H1 (cell line): ENCODE measurements at regions not wholly inside any gene's neighbourhood (a gene's known extent, or its start where the extent isn't known, plus 50 kb on each side); places are given as distances from the start of the nearest gene placed in this dataset.

Source experiments
- CTCF ChIA-PET: fragments of 300-600 bp; sonication (Branson Sonifier 250); formaldehyde crosslinking; loops from one replicate; lab custom pipeline; 2021; ENCODE audit not compliant: partially characterized antibody; lab: Charles Lee
- POLR2A ChIA-PET: fragments of 300-600 bp; sonication (Branson Sonifier 250); formaldehyde crosslinking; loops from one replicate; lab custom pipeline; 2021; ENCODE audit warnings: inconsistent platforms; ENCODE audit not compliant: partially characterized antibody; lab: Charles Lee
- DNase-seq, 2 experiments: peaks; one replicate each; pipeline versions ENCODE4 v3.0.0 to v3.0.0-alpha.2; 2010 to 2022; ENCODE audit warnings: low spot score in 2 of 2, low read depth in 1 of 2, mixed read lengths in 1 of 2
- FAIRE-seq: peaks from 2 replicates; lab custom pipeline; 2011; peaks lifted over from hg19 to GRCh38; lab: Jason Lieb, UNC
- H2AFZ ChIP-seq: 2 replicates; pipeline ENCODE4 v1.8.1; 2012; ENCODE audit warnings: low read length, inconsistent platforms
- H2AK5ac ChIP-seq: 2 replicates; pipeline ENCODE4 v1.6.1; 2013; ENCODE audit warnings: low read depth, low read length
- H2BK120ac ChIP-seq: replicated peaks from 2 replicates; pipeline ENCODE3; 2013; ENCODE audit warnings: low read depth, low read length, inconsistent platforms
- H2BK12ac ChIP-seq: 2 replicates; pipeline ENCODE4 v1.6.1; 2013; ENCODE audit warnings: low read depth, low read length
- H2BK15ac ChIP-seq: 2 replicates; pipeline ENCODE4 v1.6.1; 2013; ENCODE audit warnings: low read length
- H2BK20ac ChIP-seq: 2 replicates; pipeline ENCODE4 v1.6.1; 2013; ENCODE audit warnings: low read length
- H2BK5ac ChIP-seq: 2 replicates; pipeline ENCODE4 v1.6.1; 2013; ENCODE audit warnings: low read depth, low read length
- H3K14ac ChIP-seq: 2 replicates; pipeline ENCODE4 v1.6.1; 2013; ENCODE audit warnings: inconsistent platforms; ENCODE audit not compliant: insufficient read length
- H3K18ac ChIP-seq: 2 replicates; pipeline ENCODE4 v1.6.1; 2013; ENCODE audit warnings: low read length; ENCODE audit errors: extremely low read depth
- H3K23ac ChIP-seq: 2 replicates; pipeline ENCODE4 v1.6.1; 2013; ENCODE audit warnings: inconsistent platforms; ENCODE audit not compliant: insufficient read length
- H3K23me2 ChIP-seq: 2 replicates; pipeline ENCODE4 v1.6.1; 2013; ENCODE audit warnings: low read depth, low read length
- H3K27ac ChIP-seq: 2 replicates; pipeline ENCODE4 v1.6.1; 2011; ENCODE audit warnings: low read depth, low read length, inconsistent platforms
- H3K27me3 ChIP-seq, 4 experiments: replicated peaks in 1 of 4; 1 replicate in 1 of 4; 2 replicates in 3 of 4; pipeline versions ENCODE4 v1.6.1 to v1.8.1; 2011 to 2013; ENCODE audit warnings: low read length in 3 of 4, mild to moderate bottlenecking in 3 of 4, inconsistent platforms in 2 of 4, mixed read lengths in 2 of 4, moderate library complexity in 1 of 4; ENCODE audit not compliant: control insufficient read depth in 3 of 4, insufficient read depth in 3 of 4; ENCODE audit errors: extremely low read depth in 1 of 4
- H3K36me3 ChIP-seq, 4 experiments: 2 replicates each; pipeline versions ENCODE4 v1.6.1 to v1.8.1; 2011 to 2013; ENCODE audit warnings: mild to moderate bottlenecking in 4 of 4, low read length in 3 of 4, moderate library complexity in 2 of 4, control low read depth in 1 of 4, inconsistent platforms in 1 of 4; ENCODE audit not compliant: insufficient read depth in 4 of 4, control insufficient read depth in 2 of 4
- H3K4ac ChIP-seq: replicated peaks from 2 replicates; pipeline ENCODE3; 2013; ENCODE audit warnings: low read length, low read depth, mixed read lengths, inconsistent platforms; ENCODE audit not compliant: insufficient read length
- H3K4me1 ChIP-seq, 4 experiments: replicated peaks in 1 of 4; 1 replicate in 1 of 4; 2 replicates in 3 of 4; pipeline versions ENCODE4 v1.6.1 to v1.8.1; 2011 to 2013; ENCODE audit warnings: low read length in 3 of 4, inconsistent platforms in 2 of 4, mixed read lengths in 1 of 4; ENCODE audit not compliant: insufficient read depth in 4 of 4, control insufficient read depth in 3 of 4
- H3K4me2 ChIP-seq, 2 experiments: 2 replicates each; pipeline versions ENCODE4 v1.6.1 to v1.8.1; 2011 to 2013; ENCODE audit warnings: low read depth in 2 of 2, low read length in 2 of 2, control low read depth in 1 of 2, inconsistent platforms in 1 of 2, mild to moderate bottlenecking in 1 of 2; ENCODE audit not compliant: insufficient read depth in 1 of 2
- H3K4me3 ChIP-seq, 4 experiments: fragments of 200-600, 300-600 bp in 1 of 4; sonication (generic), shearing (Covaris generic), sonication (Bioruptor Twin) in 1 of 4; 2 replicates each; pipeline versions ENCODE4 v1.5.1 to v1.8.1; 2011 to 2016; ENCODE audit warnings: low read length in 4 of 4, low read depth in 3 of 4, control low read depth in 2 of 4, inconsistent platforms in 2 of 4, mild to moderate bottlenecking in 2 of 4, mixed read lengths in 1 of 4, moderate library complexity in 1 of 4; ENCODE audit not compliant: insufficient read depth in 2 of 4; ENCODE audit errors: extremely low read depth in 1 of 4
- H3K56ac ChIP-seq: replicated peaks from 2 replicates; pipeline ENCODE3; 2013; ENCODE audit warnings: low read depth, mild to moderate bottlenecking, mixed read lengths, low read length, inconsistent platforms; ENCODE audit not compliant: insufficient read length
- H3K79me1 ChIP-seq: 2 replicates; pipeline ENCODE4 v1.6.1; 2013; ENCODE audit warnings: low read depth, low read length, control low read depth
- H3K79me2 ChIP-seq, 2 experiments: 2 replicates each; pipeline versions ENCODE4 v1.6.1 to v1.8.1; 2012 to 2013; ENCODE audit warnings: low read length in 2 of 2, mild to moderate bottlenecking in 2 of 2, inconsistent platforms in 1 of 2; ENCODE audit not compliant: insufficient read depth in 2 of 2, control insufficient read depth in 1 of 2
- H3K9ac ChIP-seq, 4 experiments: replicated peaks in 1 of 4; 1 replicate in 1 of 4; 2 replicates in 3 of 4; pipeline versions ENCODE4 v1.6.1 to v1.8.1; 2011 to 2013; ENCODE audit warnings: low read depth in 3 of 4, low read length in 3 of 4, control low read depth in 2 of 4, mild to moderate bottlenecking in 2 of 4, moderate library complexity in 2 of 4, inconsistent platforms in 1 of 4; ENCODE audit errors: extremely low read depth in 1 of 4
- H3K9me3 ChIP-seq, 2 experiments: 2 replicates each; pipeline versions ENCODE4 v1.6.1 to v1.8.1; 2012 to 2013; ENCODE audit warnings: mild to moderate bottlenecking in 2 of 2, moderate library complexity in 2 of 2, control low read depth in 1 of 2, inconsistent platforms in 1 of 2, low read depth in 1 of 2, low read length in 1 of 2, mixed read lengths in 1 of 2; ENCODE audit not compliant: insufficient read depth in 2 of 2
- H4K20me1 ChIP-seq, 2 experiments: replicated peaks in 1 of 2; 2 replicates each; pipeline versions ENCODE3 to v1.8.1; 2011 to 2013; ENCODE audit warnings: inconsistent platforms in 2 of 2, low read length in 2 of 2, mild to moderate bottlenecking in 1 of 2; ENCODE audit not compliant: insufficient read depth in 2 of 2, control insufficient read depth in 1 of 2
- H4K5ac ChIP-seq: 2 replicates; pipeline ENCODE4 v1.6.1; 2013; ENCODE audit warnings: low read length, low read depth, mixed read lengths, inconsistent platforms; ENCODE audit not compliant: insufficient read length
- H4K8ac ChIP-seq: 2 replicates; pipeline ENCODE4 v1.8.0; 2013; ENCODE audit warnings: mild to moderate bottlenecking, moderate library complexity, low read length, inconsistent platforms; ENCODE audit not compliant: insufficient read depth; ENCODE audit errors: extremely low read depth
- H4K91ac ChIP-seq: replicated peaks from 2 replicates; pipeline ENCODE3; 2013; ENCODE audit warnings: low read length, mixed read lengths, inconsistent platforms; ENCODE audit not compliant: insufficient read length
- BCL11A ChIP-seq, 2 experiments: IDR thresholded peaks; one replicate each; pipeline ENCODE4 v1.6.1; 2011; ENCODE audit warnings: low read depth in 2 of 2, low read length in 2 of 2, mild to moderate bottlenecking in 2 of 2
- CBX8 ChIP-seq: fragments of 300-800, 300-1000 bp; sonication (generic); IDR thresholded peaks from 2 replicates; pipeline ENCODE4 v1.7.1; 2016; ENCODE audit warnings: low read depth, low read length, borderline replicate concordance
- CHD2 ChIP-seq: IDR thresholded peaks from 2 replicates; pipeline ENCODE4 v1.6.1; 2012; ENCODE audit warnings: low read length, improper control_type of control experiment
- FOSL1 ChIP-seq: IDR thresholded peaks from 2 replicates; pipeline ENCODE4 v1.6.1; 2011; ENCODE audit warnings: mild to moderate bottlenecking, low read depth, low read length, moderate library complexity; ENCODE audit not compliant: insufficient read depth
- GABPA ChIP-seq: IDR thresholded peaks from 2 replicates; pipeline ENCODE4 v1.6.1; 2011; ENCODE audit warnings: mild to moderate bottlenecking, low read length, moderate library complexity, borderline replicate concordance; ENCODE audit not compliant: insufficient read depth
- GTF2F1 ChIP-seq: IDR thresholded peaks from 2 replicates; pipeline ENCODE4 v1.6.1; 2012; ENCODE audit warnings: low read depth, low read length, improper control_type of control experiment, borderline replicate concordance
- MAFK ChIP-seq: IDR thresholded peaks from 2 replicates; pipeline ENCODE4 v1.6.1; 2012; ENCODE audit warnings: low read depth, mild to moderate bottlenecking, improper control_type of control experiment, low read length
- NANOG ChIP-seq: IDR thresholded peaks from 2 replicates; pipeline ENCODE4 v1.6.1; 2011; ENCODE audit warnings: low read length, low read depth, mild to moderate bottlenecking, inconsistent platforms; ENCODE audit not compliant: insufficient read depth, poor library complexity, severe bottlenecking
- NRF1 ChIP-seq: IDR thresholded peaks from 2 replicates; pipeline ENCODE4 v1.6.1; 2011; ENCODE audit warnings: mild to moderate bottlenecking, low read depth, low read length, improper control_type of control experiment
- RAD21 ChIP-seq, 2 experiments: IDR thresholded peaks in 1 of 2; conservative IDR thresholded peaks in 1 of 2; 2 replicates each; pipeline ENCODE4 v1.6.1; 2011; ENCODE audit warnings: low read depth in 2 of 2, low read length in 2 of 2, improper control_type of control experiment in 1 of 2, inconsistent platforms in 1 of 2, mild to moderate bottlenecking in 1 of 2, moderate library complexity in 1 of 2
- RFX5 ChIP-seq: IDR thresholded peaks from 2 replicates; pipeline ENCODE4 v1.6.1; 2011; ENCODE audit warnings: low read depth, low read length, improper control_type of control experiment, borderline replicate concordance
- RXRA ChIP-seq: IDR thresholded peaks from 2 replicates; pipeline ENCODE4 v1.6.1; 2011; ENCODE audit warnings: low read depth, mild to moderate bottlenecking, low read length, moderate library complexity; ENCODE audit not compliant: insufficient read depth
- SIRT6 ChIP-seq: IDR thresholded peaks from one replicate; pipeline ENCODE4 v1.7.1; 2012; ENCODE audit warnings: low read length, inconsistent platforms
- SP2 ChIP-seq: IDR thresholded peaks from 2 replicates; pipeline ENCODE4 v1.6.1; 2012; ENCODE audit warnings: mild to moderate bottlenecking, low read length, inconsistent platforms
- SP4 ChIP-seq: IDR thresholded peaks from 2 replicates; pipeline ENCODE4 v1.6.1; 2012; ENCODE audit warnings: low read length, inconsistent platforms
- TBP ChIP-seq: IDR thresholded peaks from 2 replicates; pipeline ENCODE4 v1.6.1; 2011; ENCODE audit warnings: low read depth, low read length, improper control_type of control experiment
- WGBS, 2 experiments: shearing (Covaris generic) in 1 of 2; methylation state at CpG; one replicate each; pipeline versions ENCODE4 v1.1.6 to v1.1.7; 2013 to 2015; ENCODE audit warnings: low lambda C conversion rate in 2 of 2, mixed read lengths in 2 of 2, inconsistent platforms in 1 of 2, low coverage in 1 of 2, missing lambda C conversion rate in 1 of 2; ENCODE audit not compliant: insufficient replicate concordance in 2 of 2, insufficient coverage in 1 of 2, insufficient read length in 1 of 2; ENCODE audit errors: extremely low coverage in 1 of 2, missing lambda C conversion rate in 1 of 2; 5-methylcytosine and 5-hydroxymethylcytosine counted together

DNA sequence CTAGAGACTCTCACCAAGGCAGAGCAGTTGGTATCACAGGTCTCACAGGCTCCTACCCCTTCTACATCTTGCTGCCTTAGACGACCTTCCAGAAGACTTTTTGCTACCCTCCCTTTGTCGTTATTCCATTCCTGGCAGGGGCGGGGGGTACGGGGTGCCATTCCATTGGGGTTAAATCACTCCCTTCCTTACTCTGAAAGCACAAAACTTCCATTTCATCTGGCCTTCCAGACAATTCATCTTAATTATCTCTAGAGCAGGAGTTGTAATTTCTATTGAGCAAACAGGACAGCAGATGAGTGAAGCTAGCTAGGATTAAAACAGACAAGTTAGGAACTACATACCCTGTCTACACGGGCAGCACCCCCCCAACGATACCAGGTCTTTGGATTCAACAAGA lies 276.2 kb upstream of the TANK start:
- POLR2A ChIA-PET = no interaction called here
- Histone ChIP-seq H2AFZ (no peak overlapping the region), H2BK20ac (no peak overlapping the region), H3K23ac (no peak overlapping the region), H2BK12ac (no peak overlapping the region), H3K9ac (no peak overlapping the region), H3K4me3 (no peak overlapping the region), H2BK120ac (no peak overlapping the region), H3K4me2 (no peak overlapping the region), H3K14ac (no peak overlapping the region), H3K36me3 (no peaks in the 10 kb centered on the region), H4K91ac (no peak overlapping the region), H4K5ac (no peak overlapping the region), H3K27ac (no peak overlapping the region), H3K79me2 (no peaks in the 10 kb centered on the region), H2BK5ac (no peak overlapping the region), H3K9me3 (no peaks in the 10 kb centered on the region), H3K23me2 (no peaks in the 10 kb centered on the region; the same call in 1 of the 2 replicates), H3K4me1 (no peaks in the 10 kb centered on the region), H2AK5ac (no peak overlapping the region), H4K8ac (no peak overlapping the region), H3K4ac (no peak overlapping the region), H2BK15ac (no peak overlapping the region), H3K18ac (no peak overlapping the region), H4K20me1 (no peaks in the 10 kb centered on the region), H3K79me1 (no peaks in the 10 kb centered on the region), H3K27me3 (no peaks in the 10 kb centered on the region), H3K56ac (no peak overlapping the region)
- 96% methylated on average over 6 of the region's 6 CpGs; no CpG with 5 or more reads in 1 of the 2 experiments for WGBS, 2 experiments
- CTCF ChIA-PET = no interaction called here
- DNase-seq (no peak), FAIRE-seq (no peak)
- TF ChIP-seq SP2 = no peak
- TF ChIP-seq SIRT6 = no peak
- no peak for TF ChIP-seq RXRA
- TF ChIP-seq FOSL1 = no peak
- no peak for TF ChIP-seq BCL11A (IDR thresholded peaks at IDR 0.05; ENCODE audit: low read depth in 2 of 2, low read length in 2 of 2)
- no peak for TF ChIP-seq GTF2F1
- TF ChIP-seq CBX8 = no peak
- no peak for TF ChIP-seq NRF1
- TF ChIP-seq NANOG = no peak
- TF ChIP-seq GABPA = no peak
- no peak for TF ChIP-seq MAFK
- no peak for TF ChIP-seq TBP
- TF ChIP-seq RAD21 (IDR thresholded peaks at IDR 0.05 in 1 of 2, conservative IDR thresholded peaks at IDR 0.05 in 1 of 2; ENCODE audit: low read depth in 2 of 2, low read length in 2 of 2) = no peak
- TF ChIP-seq CHD2 = no peak
- no peak for TF ChIP-seq SP4
- TF ChIP-seq RFX5 = no peak
